SJSA1 (cell line): ENCODE measurements at regions not wholly inside any gene's neighbourhood (a gene's known extent, or its start where the extent isn't known, plus 50 kb on each side); places are given as distances from the start of the nearest gene placed in this dataset.
"Not testable (repeated sequence)": the region's sequence is repeated elsewhere in the genome, so short reads cannot be mapped to it uniquely, and the experiment has no call there.

Experiments used
- DNase-seq, 2 experiments: peaks; one replicate each; pipeline ENCODE4 v3.0.0-alpha.2; 2015 to 2020; ENCODE audit warnings: low spot score in 2 of 2, low read depth in 1 of 2
- H3K27ac ChIP-seq: fragments of 250-450 bp; sonication (Bioruptor Pico); 2 replicates; pipeline ENCODE4 v1.5.1; 2020; ENCODE audit warnings: mild to moderate bottlenecking, moderate library complexity
- H3K27me3 ChIP-seq: fragments of 250-450 bp; sonication (Bioruptor Pico); replicated peaks from 2 replicates; pipeline ENCODE4 v1.5.1; 2020; ENCODE audit warnings: mild to moderate bottlenecking, moderate library complexity
- H3K36me3 ChIP-seq: fragments of 250-450 bp; sonication (Bioruptor Pico); 2 replicates; pipeline ENCODE4 v1.5.1; 2020; ENCODE audit warnings: mild to moderate bottlenecking
- H3K4me1 ChIP-seq: fragments of 250-450 bp; sonication (Bioruptor Pico); replicated peaks from 2 replicates; pipeline ENCODE4 v1.6.1; 2021; ENCODE audit warnings: mild to moderate bottlenecking
- H3K4me3 ChIP-seq: fragments of 250-450 bp; sonication (Bioruptor Pico); 2 replicates; pipeline ENCODE4 v1.5.1; 2020; ENCODE audit warnings: mild to moderate bottlenecking
- H3K9me3 ChIP-seq: fragments of 250-450 bp; sonication (Bioruptor Pico); replicated peaks from 2 replicates; pipeline ENCODE4 v1.5.1; 2020; ENCODE audit warnings: mild to moderate bottlenecking

GRCh38 chrY:8036563-8036962 is 1125.0 kb upstream of the AMELY start:
- Histone ChIP-seq H3K9me3 (no peaks in the 10 kb centered on the region), H3K27ac (no peak overlapping the region), H3K4me3 (no peak overlapping the region), H3K36me3 (no peaks in the 10 kb centered on the region), H3K27me3 (no peaks in the 10 kb centered on the region), H3K4me1 (no peaks in the 10 kb centered on the region)
- no peak for DNase-seq

- no peak for DNase-seq
- Histone ChIP-seq H3K36me3 (no peaks in the 10 kb centered on the region), H3K27me3 (no peaks in the 10 kb centered on the region), H3K4me1 (no peaks in the 10 kb centered on the region), H3K4me3 (no peak overlapping the region), H3K9me3 (no peaks in the 10 kb centered on the region), H3K27ac (no peak overlapping the region)
Measured at GRCh38 chrY:8035653-8036052, 1124.1 kb upstream of the AMELY start.

- Histone ChIP-seq H3K36me3 (no peaks in the 10 kb centered on the region), H3K27ac (no peak overlapping the region), H3K27me3 (no peaks in the 10 kb centered on the region), H3K9me3 (no peaks in the 10 kb centered on the region), H3K4me3 (no peak overlapping the region), H3K4me1 (no peaks in the 10 kb centered on the region)
- no peak for DNase-seq
Measured at GRCh38 chrY:8034673-8035072, 1123.1 kb upstream of the AMELY start.

GRCh38 chrY:8033200-8033599 is 1121.6 kb upstream of the AMELY start:
- H3K4me3 ChIP-seq: no peak overlapping the region
- no peak overlapping the region for H3K27ac ChIP-seq
- no peaks in the 10 kb centered on the region for H3K4me1 ChIP-seq
- no peak for DNase-seq
- no peaks in the 10 kb centered on the region for H3K27me3 ChIP-seq
- no peaks in the 10 kb centered on the region for H3K9me3 ChIP-seq
- no peaks in the 10 kb centered on the region for H3K36me3 ChIP-seq

- Histone ChIP-seq H3K36me3 (no peaks in the 10 kb centered on the region), H3K4me1 (no peaks in the 10 kb centered on the region), H3K4me3 (no peak overlapping the region), H3K27me3 (no peaks in the 10 kb centered on the region), H3K9me3 (no peaks in the 10 kb centered on the region), H3K27ac (no peak overlapping the region)
- no peak for DNase-seq
Measured at GRCh38 chrY:8020540-8020939, 1109.0 kb upstream of the AMELY start.

GRCh38 chrY:8011515-8011914 is 1100.0 kb upstream of the AMELY start:
- no peak overlapping the region for H3K27ac ChIP-seq
- H3K27me3 ChIP-seq: no peaks in the 10 kb centered on the region
- H3K9me3 ChIP-seq: no peaks in the 10 kb centered on the region
- H3K4me1 ChIP-seq: no peaks in the 10 kb centered on the region
- DNase-seq: no peak
- no peaks in the 10 kb centered on the region for H3K36me3 ChIP-seq
- H3K4me3 ChIP-seq: no peak overlapping the region

- Histone ChIP-seq H3K27ac (no peak overlapping the region), H3K27me3 (no peaks in the 10 kb centered on the region), H3K4me1 (no peaks in the 10 kb centered on the region), H3K36me3 (no peaks in the 10 kb centered on the region), H3K4me3 (no peak overlapping the region), H3K9me3 (no peaks in the 10 kb centered on the region)
- DNase-seq: no peak
Measured at GRCh38 chrY:8004196-8004595, 1092.6 kb upstream of the AMELY start.

GRCh38 chrY:7996726-7997125 is 1085.2 kb upstream of the AMELY start:
- no peak overlapping the region for H3K27ac ChIP-seq
- H3K36me3 ChIP-seq: no peaks in the 10 kb centered on the region
- H3K4me3 ChIP-seq: no peak overlapping the region
- H3K9me3 ChIP-seq: no peaks in the 10 kb centered on the region
- no peaks in the 10 kb centered on the region for H3K4me1 ChIP-seq
- no peaks in the 10 kb centered on the region for H3K27me3 ChIP-seq
- DNase-seq: no peak

- H3K4me3 ChIP-seq, H3K27me3 ChIP-seq, H3K36me3 ChIP-seq, H3K4me1 ChIP-seq, H3K27ac ChIP-seq, DNase-seq, H3K9me3 ChIP-seq: not testable (repeated sequence)
Measured at GRCh38 chrY:7994781-7995180, 1083.2 kb upstream of the AMELY start.

GRCh38 chrY:7979770-7980169 is 1068.2 kb upstream of the AMELY start:
- H3K36me3 ChIP-seq: no peaks in the 10 kb centered on the region
- no peak for DNase-seq
- H3K9me3 ChIP-seq: no peaks in the 10 kb centered on the region
- H3K4me3 ChIP-seq: no peak overlapping the region
- no peaks in the 10 kb centered on the region for H3K4me1 ChIP-seq
- no peak overlapping the region for H3K27ac ChIP-seq
- H3K27me3 ChIP-seq: no peaks in the 10 kb centered on the region

GRCh38 chrY:7977301-7977700 is 1065.7 kb upstream of the AMELY start:
- H3K4me3 ChIP-seq: no peak overlapping the region
- no peak overlapping the region for H3K27ac ChIP-seq
- H3K36me3 ChIP-seq: no peaks in the 10 kb centered on the region
- H3K4me1 ChIP-seq: no peaks in the 10 kb centered on the region
- no peaks in the 10 kb centered on the region for H3K9me3 ChIP-seq
- H3K27me3 ChIP-seq: no peaks in the 10 kb centered on the region
- no peak for DNase-seq

- Histone ChIP-seq H3K27ac (no peak overlapping the region), H3K9me3 (no peaks in the 10 kb centered on the region), H3K4me1 (no peaks in the 10 kb centered on the region), H3K4me3 (no peak overlapping the region), H3K36me3 (no peaks in the 10 kb centered on the region), H3K27me3 (no peaks in the 10 kb centered on the region)
- DNase-seq: no peak
Measured at GRCh38 chrY:7968293-7968692, 1056.7 kb upstream of the AMELY start.

- Histone ChIP-seq H3K9me3 (no peaks in the 10 kb centered on the region), H3K27me3 (no peaks in the 10 kb centered on the region), H3K4me1 (no peaks in the 10 kb centered on the region), H3K4me3 (no peak overlapping the region), H3K27ac (no peak overlapping the region), H3K36me3 (no peaks in the 10 kb centered on the region)
- no peak for DNase-seq
Measured at GRCh38 chrY:7966916-7967315, 1055.4 kb upstream of the AMELY start.

- DNase-seq: no peak
- no peak overlapping the region for H3K4me3 ChIP-seq
- H3K36me3 ChIP-seq: no peaks in the 10 kb centered on the region
- no peaks in the 10 kb centered on the region for H3K9me3 ChIP-seq
- no peaks in the 10 kb centered on the region for H3K27me3 ChIP-seq
- H3K4me1 ChIP-seq: no peaks in the 10 kb centered on the region
- H3K27ac ChIP-seq: no peak overlapping the region
Measured at GRCh38 chrY:7963393-7963792, 1051.8 kb upstream of the AMELY start.

GRCh38 chrY:7962350-7962749 is 1050.8 kb upstream of the AMELY start:
- Histone ChIP-seq H3K36me3 (no peaks in the 10 kb centered on the region), H3K9me3 (no peaks in the 10 kb centered on the region), H3K4me1 (no peaks in the 10 kb centered on the region), H3K4me3 (no peak overlapping the region), H3K27me3 (no peaks in the 10 kb centered on the region), H3K27ac (no peak overlapping the region)
- no peak for DNase-seq
